ENCODE measurements at regions not wholly inside any gene's neighbourhood (a gene's known extent, or its start where the extent isn't known, plus 50 kb on each side); places are given as distances from the start of the nearest gene placed in this dataset.

- no peak overlapping the region for H3K4me3 ChIP-seq (ENCODE audit: low read depth, low read length)
- DNase-seq (ENCODE audit: low read depth), result no peak
- no peak for TF ChIP-seq CTCF (IDR thresholded peaks at IDR 0.05; ENCODE audit: control insufficient read depth, extremely low read depth, insufficient read depth)
Observed at GRCh38 chrY:21370494-21370893, 140.6 kb upstream of the RBMY1B start.

- DNase-seq (ENCODE audit: low read depth), result no peak
- no peak for TF ChIP-seq CTCF (IDR thresholded peaks at IDR 0.05; ENCODE audit: control insufficient read depth, extremely low read depth, insufficient read depth)
- H3K4me3 ChIP-seq (ENCODE audit: low read depth, low read length), result no peak overlapping the region
Observed at GRCh38 chrY:21394116-21394515, 117.0 kb upstream of the RBMY1B start.

- H3K4me3 ChIP-seq (ENCODE audit: low read depth, low read length), result no peak overlapping the region
- TF ChIP-seq CTCF (IDR thresholded peaks at IDR 0.05; ENCODE audit: control insufficient read depth, extremely low read depth, insufficient read depth), result no peak
Observed at GRCh38 chrY:21422221-21422620, 88.9 kb upstream of the RBMY1B start.

GRCh38 chrY:21440536-21440935 lies 70.6 kb upstream of the RBMY1B start:
- DNase-seq (ENCODE audit: low read depth), result no peak
- no peak for TF ChIP-seq CTCF (IDR thresholded peaks at IDR 0.05; ENCODE audit: control insufficient read depth, extremely low read depth, insufficient read depth)
- H3K4me3 ChIP-seq (ENCODE audit: low read depth, low read length), result no peak overlapping the region

More at GRCh38 chrY:21422221-21422620, 88.9 kb upstream of the RBMY1B start:
- DNase-seq (ENCODE audit: low read depth), result peak; percentile 40

GRCh38 chrY:21453644-21454043 lies 57.5 kb upstream of the RBMY1B start:
- no peak for DNase-seq (ENCODE audit: low read depth)
- H3K4me3 ChIP-seq (ENCODE audit: low read depth, low read length), result no peak overlapping the region
- no peak for TF ChIP-seq CTCF (IDR thresholded peaks at IDR 0.05; ENCODE audit: control insufficient read depth, extremely low read depth, insufficient read depth)

GRCh38 chrY:21454133-21454532 lies 57.0 kb upstream of the RBMY1B start:
- H3K4me3 ChIP-seq (ENCODE audit: low read depth, low read length), result no peak overlapping the region
- TF ChIP-seq CTCF (IDR thresholded peaks at IDR 0.05; ENCODE audit: control insufficient read depth, extremely low read depth, insufficient read depth), result no peak
- no peak for DNase-seq (ENCODE audit: low read depth)

GRCh38 chrY:21459648-21460047 lies 51.5 kb upstream of the RBMY1B start:
- DNase-seq (ENCODE audit: low read depth), result no peak
- no peak for TF ChIP-seq CTCF (IDR thresholded peaks at IDR 0.05; ENCODE audit: control insufficient read depth, extremely low read depth, insufficient read depth)
- no peak overlapping the region for H3K4me3 ChIP-seq (ENCODE audit: low read depth, low read length)
